NK-92 treated with Interleukin-12 subunit alpha and Interleukin-12 subunit beta, amount 100 ng/mL, for 24 hours (cell line): ENCODE measurements at regions not wholly inside any gene's neighbourhood (a gene's known extent, or its start where the extent isn't known, plus 50 kb on each side); places are given as distances from the start of the nearest gene placed in this dataset.
"Not testable (repeated sequence)": the region's sequence is repeated elsewhere in the genome, so short reads cannot be mapped to it uniquely, and the experiment has no call there.

Source experiments
- DNase-seq: peaks from one replicate; lab custom pipeline; 2025; lab: John Stamatoyannopoulos, UW

DNA sequence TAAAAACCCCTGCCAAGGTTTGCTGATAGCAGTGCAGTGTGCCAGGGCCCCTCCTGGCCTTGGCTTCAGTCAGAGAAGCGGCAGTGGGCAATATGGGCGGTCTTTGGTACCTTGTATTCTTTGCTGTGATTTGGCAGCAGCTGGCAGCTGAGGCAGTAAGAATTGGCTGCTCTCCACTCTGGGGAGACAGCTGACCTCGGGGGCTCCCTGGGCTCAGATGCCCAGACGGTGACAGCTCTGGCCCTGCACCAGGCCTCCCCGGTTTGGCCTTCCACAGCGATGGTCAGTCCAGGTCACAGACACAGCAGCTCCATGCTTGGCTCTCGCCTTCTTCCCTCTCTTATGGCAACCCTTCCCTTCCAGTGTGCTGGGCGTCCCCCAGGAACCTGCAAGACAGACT is 330.9 kb downstream of the BCOR start:
- DNase-seq, result no peak

DNA sequence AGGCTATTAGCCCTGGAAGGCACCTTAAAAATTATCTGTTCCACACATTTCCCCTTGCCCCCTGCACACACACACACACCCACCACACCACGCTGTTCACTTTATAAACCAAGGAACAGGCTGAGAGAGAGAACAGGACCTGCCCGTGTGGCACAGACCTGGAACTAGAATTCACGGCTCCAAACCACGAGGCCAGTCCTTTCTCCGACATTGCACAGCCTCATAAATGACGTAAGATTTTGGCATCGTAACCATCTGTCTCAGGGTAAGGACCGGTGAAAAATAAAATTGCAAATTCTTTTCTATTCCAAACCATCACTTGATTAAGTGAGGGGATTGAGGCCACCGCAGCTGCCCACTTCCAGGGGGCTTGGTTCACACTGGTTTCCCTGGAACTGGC is 330.3 kb downstream of the BCOR start:
- no peak for DNase-seq

DNA sequence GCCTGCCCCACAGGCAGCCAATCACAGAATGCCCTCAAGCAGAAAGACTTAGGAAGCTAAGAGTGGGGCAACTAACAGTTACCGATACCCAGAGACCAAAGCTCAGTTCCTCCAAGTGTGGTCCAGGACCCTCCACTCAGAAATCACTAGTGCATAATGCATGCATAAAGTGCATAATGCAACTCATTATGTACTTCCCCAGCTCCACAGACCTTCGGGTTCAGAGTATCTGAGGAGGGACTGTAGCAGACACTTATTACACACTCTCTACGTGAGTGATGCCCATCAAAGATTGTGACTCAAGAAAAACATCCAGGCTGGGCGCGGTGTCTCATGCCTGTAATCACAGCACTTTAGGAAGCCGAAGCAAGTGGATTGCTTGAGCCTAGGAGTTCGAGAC is 328.0 kb downstream of the BCOR start:
- no peak for DNase-seq

DNA sequence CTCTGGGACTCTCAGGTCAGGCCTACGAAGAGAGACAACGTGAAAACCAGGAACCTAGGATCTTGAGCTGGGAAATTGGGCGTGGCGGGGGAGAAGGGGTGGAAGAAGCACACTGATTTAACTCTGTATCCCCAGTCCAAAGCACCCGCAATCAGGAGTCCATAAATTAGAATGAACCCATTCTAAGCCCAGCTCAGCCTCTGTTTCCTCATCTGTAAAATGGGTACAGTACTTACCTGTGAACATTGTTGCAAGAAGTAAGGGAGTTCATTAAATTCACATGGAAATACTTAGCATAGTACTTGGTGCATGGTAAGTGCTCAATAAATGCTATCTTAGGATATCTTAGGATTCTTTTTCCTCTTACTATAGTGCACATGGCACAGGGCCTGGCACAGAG is 326.7 kb downstream of the BCOR start:
- DNase-seq, result no peak

DNA sequence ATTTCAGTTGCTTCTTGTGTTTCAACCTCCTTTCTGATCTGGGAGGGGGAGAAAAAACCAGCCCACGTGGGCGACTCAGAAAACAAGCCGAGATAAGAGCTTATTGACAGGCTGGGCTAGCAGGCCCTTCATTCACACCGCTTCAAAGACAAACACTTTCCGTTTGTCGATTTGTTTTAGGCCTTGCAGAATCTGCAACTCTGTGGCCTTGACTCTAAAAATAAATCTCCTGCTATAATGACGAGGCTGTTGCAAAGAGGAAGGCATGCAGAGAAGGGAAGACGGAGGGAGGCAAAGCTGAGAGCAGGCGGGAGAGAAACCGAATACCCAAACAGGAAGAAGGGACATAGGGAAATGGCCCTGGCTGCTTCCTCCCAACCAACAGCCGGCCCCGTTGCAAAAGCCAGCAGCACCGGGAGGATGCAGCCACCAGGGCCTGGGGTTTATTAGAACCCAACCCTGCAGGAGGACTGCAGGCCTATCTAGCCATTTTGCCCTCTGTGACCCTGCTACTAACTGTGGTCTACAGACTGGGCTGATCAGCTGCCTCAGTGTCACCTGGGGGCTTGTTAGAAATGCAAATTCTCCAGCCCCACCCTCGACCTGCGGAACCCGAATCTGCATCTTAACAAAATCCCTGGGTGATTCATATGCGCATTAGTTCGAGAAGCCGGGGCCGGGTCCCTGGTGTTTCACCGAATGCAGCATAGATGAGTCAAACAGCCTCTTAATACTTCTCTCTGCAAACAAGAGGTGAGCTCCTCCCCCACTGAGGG is 325.5 kb downstream of the BCOR start:
- DNase-seq, result no peak

DNA sequence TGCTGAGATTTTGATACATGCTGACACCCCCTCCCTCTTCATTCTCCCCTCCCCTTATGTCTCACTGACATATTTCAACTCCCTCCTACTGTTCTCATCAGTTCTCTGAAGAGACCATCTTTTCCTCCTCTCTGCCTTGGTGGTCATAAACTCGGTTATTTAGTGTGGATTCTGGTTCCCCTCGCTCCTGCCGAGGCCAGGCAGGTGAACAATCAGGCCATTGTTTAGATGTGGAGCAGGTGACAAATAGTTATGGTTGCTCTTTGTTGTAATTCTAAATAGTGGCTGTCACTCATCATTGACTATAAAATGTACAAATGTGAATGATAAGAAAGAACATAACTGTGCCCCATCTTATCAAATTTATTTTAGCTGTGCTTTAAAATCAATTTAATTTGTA is 324.6 kb downstream of the BCOR start:
- DNase-seq, result no peak

DNA sequence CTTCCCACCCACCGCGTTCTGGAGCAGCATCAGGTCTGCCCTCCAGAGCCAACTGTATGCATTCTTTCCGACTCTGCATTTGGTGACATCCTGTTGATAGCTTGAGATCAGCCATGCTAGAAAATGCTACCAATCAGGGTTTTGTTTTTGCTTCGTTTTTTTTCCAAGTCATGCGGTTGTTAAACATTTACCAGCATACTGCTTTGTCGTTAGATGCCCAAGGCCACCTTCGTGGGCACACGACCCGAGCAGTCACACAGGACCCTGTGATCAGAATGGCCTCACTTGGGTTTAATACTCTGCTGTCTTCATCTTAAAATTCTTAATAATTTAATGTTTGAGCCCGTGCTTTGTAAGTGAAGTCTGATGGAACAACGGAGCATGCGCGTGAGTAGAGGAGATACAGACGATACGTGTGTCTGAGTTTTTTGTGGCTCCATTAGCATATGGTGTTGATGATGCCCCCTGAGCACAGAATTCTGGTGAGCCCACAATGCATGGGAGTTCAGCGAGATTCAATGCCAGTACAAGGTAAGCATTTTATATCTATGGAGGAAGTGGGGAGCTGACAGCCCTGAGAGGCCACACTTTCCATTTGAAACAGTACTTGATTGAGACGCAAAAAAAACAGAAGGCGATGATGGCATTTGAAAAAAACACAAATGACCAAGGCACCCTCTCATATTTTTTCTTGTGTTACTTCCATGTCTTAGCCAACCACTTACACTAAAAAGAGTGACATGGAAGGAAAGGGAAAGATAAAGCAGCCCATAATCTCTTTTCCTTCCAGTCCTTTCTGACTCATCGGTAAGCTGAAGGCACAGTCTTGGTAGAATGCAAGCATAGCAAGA is 323.6 kb downstream of the BCOR start:
- DNase-seq, result no peak

DNA sequence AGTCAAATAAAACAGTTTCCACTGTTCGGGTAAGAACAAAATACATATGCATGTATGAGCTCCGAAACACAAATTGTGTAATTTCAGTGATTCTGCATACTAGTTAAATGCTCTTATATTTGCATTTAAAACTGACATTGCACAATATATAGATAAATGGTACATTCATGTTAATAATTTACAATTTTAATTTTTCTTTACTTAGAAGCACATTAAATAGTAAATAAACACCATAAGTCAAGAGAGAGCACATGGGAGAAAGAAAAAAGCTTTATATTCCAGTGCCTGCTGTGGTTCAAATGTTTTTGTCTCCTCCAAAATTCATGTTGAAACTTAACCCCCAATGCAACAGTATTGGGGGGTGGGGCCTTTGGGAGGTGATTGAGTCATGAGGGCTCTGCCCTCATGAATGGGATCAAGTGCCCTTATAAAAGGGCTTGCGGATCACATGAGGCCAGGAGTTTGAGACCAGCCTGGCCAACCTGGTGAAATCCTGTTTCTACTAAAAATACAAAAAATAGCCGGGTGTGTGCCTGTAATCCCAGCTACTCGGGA is 322.9 kb downstream of the BCOR start:
- no peak for DNase-seq

DNA sequence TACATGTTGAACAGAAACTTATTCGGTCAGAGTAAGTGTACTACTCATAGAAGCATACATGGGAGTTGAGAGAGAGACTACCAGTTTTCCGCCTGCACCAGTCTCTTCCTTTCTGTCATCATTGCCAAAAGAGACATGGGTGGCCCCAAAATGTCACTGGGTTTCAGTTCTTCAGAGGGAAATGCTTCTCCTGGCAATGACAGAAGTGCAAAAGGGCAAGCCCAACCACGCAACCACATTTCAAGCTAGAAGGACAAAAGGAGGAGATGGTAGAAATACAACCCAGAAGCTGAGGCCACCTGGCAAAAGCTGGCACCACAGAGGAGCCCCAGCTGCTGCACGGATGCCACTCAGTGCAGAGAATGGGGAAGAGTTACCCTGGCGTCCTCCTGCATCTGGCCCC is 320.1 kb downstream of the BCOR start:
- no peak for DNase-seq

DNA sequence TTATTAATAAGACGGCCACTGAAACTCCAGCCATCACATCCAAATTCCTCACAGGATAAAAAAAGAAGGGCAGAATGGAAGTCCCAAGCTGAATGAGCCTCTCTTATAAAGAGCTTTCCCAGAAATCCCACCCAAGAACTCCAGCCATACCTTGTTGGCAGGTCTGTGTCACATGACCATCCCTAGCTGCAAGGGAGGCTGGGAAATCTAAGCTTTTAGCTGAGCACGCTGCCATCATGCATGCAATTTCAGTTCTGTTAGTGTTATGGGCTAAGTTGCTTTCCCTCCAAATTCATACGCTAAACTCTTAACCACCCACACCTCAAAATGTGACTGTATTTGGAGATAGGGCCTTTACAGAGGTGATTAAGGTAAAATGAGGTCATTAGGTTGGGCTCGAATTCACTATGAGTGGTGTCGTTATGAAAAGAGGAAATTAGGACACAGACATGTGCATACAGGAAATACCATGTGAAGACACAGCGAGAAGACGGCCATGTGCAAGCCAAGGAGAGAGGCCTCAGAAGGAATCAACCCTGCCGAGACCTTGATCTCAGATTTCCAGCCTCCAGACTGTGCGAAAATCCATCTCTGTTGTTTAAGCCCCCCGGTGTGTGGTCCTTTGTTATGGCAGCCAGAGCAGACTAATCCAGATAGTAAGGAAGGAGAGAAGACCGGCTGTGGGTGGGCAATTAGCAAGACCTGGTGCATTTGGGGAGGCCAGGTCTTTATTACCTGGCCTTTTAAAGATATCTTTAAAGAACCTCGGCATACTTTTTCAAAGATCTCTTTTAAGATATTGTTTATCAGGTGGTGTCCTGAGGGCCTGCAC is 317.6 kb downstream of the BCOR start:
- no peak for DNase-seq

DNA sequence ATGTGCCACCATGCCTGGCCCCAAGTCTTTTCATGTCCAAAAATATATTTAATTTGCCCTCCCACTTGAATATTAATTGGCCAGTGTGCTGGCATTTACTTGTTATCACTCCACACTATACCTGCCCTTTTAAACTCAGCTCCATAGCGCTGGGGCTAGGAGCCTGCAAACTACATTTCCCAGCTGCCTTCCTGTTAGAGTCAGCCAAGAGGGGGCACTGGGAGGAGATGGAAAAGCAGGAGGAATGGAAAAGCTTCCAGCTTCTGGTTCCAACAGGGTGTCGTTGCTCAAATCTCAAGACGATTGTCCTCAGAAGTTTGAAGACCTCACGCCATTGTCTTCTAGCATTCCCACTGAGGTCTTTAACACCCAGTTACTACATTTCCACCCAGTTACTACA is 315.5 kb downstream of the BCOR start:
- DNase-seq, result no peak

DNA sequence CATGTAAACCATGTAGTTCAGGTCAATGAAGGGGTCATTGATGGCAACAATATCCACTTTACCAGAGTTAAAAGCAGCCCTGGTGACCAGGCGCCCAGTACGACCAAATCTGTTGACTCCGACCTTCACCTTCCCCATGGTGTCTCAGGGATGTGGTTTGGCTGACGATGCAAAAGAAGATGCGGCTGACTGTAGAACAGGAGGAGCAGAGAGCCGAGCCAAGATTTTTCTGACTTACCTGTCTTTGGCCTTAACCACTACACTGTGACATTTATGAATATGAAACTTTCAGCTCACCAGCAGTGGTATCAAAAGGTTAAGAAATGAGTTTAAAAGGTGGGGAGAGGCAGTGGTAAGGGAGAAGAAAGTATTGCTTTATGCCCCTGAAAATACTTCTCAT is 309.8 kb downstream of the BCOR start:
- DNase-seq, result no peak

DNA sequence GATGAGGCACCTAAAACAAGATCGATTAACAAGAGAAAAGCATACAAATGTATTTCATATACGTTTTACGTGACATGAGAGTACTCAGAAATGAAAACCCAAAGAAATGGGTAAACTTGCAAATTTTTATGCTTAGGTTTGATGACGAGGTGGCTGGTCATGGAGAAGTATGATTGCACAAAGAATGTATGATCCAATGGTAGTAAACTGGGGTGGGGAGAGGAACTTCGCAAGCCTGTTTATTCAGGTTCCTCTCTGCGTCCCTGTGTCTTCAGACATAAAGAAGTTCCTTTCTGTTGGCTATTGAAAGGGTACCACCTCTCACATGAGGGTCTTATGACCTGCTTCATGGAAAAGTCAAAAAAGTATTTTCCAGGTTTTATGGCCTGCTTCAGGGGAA is 309.2 kb downstream of the BCOR start:
- no peak for DNase-seq

DNA sequence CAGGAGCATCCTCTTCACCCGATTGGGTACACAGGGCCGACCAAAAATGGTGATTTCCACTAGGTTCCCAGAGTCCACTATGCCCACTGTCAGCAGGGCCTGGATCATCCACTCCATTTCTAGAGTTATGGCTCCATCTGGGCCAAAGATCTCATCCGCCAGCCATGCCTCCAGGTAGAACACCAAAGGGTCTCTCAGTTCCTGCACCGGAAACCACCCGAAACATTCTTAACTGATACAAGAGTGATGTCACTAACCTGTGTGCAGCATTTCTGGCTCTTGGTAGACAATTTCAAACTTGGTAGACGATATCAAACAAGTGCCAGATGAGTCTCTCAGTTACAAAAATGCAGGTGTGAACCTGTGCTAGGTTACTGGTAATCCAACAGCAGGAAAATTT is 306.1 kb downstream of the BCOR start:
- no peak for DNase-seq

DNA sequence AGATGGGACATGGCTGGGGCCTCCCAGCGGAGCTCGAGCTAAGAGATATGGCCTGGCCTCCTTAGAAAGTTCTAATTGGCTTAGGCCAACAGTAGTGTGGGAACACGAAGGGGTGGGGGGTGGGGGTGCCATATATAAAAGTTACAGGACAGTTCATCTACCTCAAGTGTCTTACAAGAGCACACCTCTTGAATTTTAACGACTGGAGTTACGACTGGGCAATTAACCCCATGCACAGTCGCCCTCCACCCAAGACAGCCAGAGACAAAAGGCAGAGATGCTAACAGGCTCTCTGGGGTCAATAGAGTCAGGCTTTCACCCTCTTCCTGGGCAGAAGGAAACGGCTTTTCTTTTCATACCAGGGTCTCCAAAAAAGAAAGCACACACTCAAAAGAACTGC is 302.2 kb downstream of the BCOR start:
- no peak for DNase-seq

DNA sequence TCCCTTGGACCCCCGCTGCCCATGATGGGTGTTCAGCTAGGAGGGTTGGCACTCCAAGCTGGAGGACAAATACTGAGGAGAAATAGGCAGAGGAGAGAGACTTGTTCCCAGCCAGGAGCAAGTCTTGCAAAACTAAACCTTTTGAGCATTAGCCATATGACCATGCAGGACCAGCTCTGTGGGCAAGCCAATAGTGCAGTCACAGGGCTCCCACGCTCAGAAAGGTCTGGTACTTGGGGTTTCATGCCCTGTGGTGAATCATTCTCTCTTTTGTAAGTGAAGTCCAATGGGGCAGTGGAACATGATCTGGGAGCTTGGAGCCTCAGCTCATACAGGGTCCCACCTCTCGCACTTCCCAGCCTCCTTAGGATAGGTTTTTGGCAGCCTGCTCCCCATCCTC is 300.9 kb downstream of the BCOR start:
- DNase-seq, result no peak

DNA sequence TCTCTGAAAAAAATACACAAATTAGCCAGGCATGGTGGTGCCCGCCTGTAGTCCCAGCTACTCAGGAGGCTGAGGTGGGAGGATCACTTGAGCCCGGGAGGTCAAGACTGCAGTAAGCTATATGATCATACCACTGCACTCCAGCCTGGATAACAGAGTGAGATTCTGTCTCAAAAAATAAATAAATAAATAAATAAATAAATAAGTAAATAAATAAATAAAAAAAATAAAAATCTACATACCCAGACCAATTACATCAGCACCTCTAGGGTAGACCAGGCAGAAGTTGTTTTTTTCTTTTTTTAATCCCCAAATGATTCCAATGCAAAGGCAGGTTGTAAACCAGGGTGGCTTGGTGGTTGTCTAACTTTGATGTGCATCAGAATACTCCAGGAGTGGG is 299.3 kb downstream of the BCOR start:
- not testable (repeated sequence) for DNase-seq

DNA sequence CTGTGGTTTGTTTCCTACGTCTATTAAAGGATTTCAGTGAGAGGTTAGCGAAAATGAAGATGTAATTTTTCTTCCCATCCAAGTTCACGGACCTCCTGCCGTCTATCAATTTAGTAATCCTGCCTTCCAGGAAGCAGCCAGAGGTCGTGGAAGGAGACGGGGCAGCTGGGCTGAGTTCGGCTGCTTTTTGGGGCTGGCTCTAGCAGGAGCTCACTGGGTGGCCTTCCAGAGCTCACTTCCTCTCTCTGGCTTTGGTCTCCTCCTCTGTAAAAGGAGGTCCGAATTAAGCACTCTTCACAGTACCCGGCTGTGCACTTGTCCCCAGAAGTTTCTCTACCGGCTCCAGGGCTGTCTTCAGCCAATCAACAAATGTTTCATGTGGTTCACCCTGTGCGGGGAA is 295.4 kb downstream of the BCOR start:
- DNase-seq, result no peak

DNA sequence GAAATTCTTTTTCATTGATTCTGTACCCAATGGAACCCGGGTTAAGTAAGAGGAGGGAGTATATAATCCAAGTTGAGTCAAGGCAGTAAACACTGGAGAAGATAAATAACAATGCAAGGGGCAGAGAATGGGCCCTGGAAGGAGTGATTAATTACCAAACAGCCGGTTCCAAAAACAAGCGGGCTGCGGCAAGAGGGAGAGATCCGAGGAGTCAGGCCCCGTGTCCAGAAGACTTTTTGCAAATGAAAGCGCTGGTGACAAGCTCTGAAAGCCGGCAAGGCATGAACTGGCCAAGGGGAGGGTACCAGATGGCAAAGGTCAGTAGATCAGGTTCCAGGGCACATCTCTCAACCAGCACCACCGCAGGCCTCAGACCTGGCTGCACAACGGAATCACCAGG is 294.9 kb downstream of the BCOR start:
- DNase-seq, result no peak

DNA sequence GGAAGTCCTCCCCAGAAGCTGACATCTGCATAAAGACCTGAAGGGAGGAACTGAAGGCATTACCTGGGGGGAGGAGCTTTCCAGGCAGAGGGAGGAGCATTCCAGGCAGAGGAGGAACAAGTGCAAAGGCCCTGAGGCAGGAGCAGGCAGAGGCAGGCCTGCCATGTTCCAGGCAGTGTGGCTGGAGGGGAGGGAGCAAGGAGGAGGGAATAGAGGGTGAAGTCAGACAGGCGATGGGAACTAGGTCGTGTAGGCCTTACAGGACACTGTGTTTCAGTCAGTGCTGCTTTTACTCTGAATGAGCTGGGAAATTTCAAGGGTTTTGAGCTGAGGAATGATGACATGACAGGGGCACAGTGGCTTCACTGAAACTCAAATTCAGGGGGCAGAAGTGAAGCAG is 292.7 kb downstream of the BCOR start:
- no peak for DNase-seq

DNA sequence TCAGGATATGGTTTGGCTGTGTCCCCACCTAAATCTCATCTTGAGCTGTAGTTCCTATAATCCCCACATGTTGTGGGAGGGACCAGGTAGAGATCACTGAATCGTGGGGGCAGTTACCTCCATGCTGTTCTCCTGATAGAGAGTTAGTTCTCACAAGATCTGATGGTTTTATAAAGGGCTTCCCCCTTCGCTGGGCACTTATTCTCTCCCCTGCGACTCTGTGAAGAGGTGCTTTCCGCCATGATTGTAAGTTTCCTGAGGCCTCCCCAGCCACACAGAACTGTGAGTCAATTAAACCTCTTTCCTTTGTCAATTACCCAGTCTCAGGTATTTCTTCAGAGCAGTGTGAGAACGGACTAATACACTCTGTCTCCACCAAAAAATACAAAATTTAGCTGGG is 291.9 kb downstream of the BCOR start:
- DNase-seq, result no peak

DNA sequence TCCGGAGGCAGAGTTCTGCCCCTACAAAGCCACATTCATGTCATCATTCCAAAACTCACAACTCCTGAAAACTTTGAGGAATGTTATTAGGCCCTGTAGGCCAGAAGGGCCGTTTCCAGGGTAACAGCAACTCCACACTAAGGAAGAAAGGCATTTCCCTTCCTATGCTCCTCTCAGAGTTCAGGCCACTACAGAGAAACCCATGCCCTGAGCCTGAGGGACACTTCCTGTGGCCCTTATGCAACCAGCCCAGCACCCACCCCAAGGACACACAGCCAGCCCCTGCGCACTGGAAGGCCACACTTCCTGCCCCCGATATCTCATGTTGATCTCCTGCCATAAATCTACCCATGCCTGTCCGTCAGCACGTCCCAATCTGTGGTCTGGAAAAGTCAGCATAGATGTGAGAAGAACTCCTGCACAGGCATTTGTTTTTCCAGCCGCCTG is 289.3 kb downstream of the BCOR start:
- DNase-seq, result no peak
